ENCODE measurements at regions not wholly inside any gene's neighbourhood (a gene's known extent, or its start where the extent isn't known, plus 50 kb on each side); places are given as distances from the start of the nearest gene placed in this dataset.
A peak's percentile ranks its signal among the peaks of the same experiment; 100 is the strongest.
"Not testable (repeated sequence)": the region's sequence is repeated elsewhere in the genome, so short reads cannot be mapped to it uniquely, and the experiment has no call there.

GRCh38 chr3:163605915-163606314, 1472.4 kb downstream of the SI start:
- DNase-seq = peak; percentile 2

- DNase-seq = no peak
Measured at GRCh38 chr3:163601426-163601825, 1476.9 kb downstream of the SI start.

GRCh38 chr3:163587342-163587741, 1491.0 kb downstream of the SI start:
- no peak for DNase-seq

- no peak for DNase-seq
Measured at GRCh38 chr3:163582967-163583366, 1495.3 kb downstream of the SI start.

- no peak for DNase-seq
Measured at GRCh38 chr3:163577271-163577670, 1501.0 kb downstream of the SI start.

GRCh38 chr3:163576314-163576713, 1502.0 kb downstream of the SI start:
- DNase-seq = no peak

GRCh38 chr3:163573324-163573723, 1505.0 kb downstream of the SI start:
- DNase-seq = no peak

GRCh38 chr3:163572856-163573255, 1505.4 kb downstream of the SI start:
- DNase-seq = no peak

- DNase-seq = no peak
Measured at GRCh38 chr3:163563485-163563884, 1514.8 kb downstream of the SI start.

- DNase-seq = no peak
Measured at GRCh38 chr3:163562625-163563024, 1515.7 kb downstream of the SI start.

- DNase-seq = no peak
Measured at GRCh38 chr3:163561151-163561550, 1517.1 kb downstream of the SI start.

- no peak for DNase-seq
Measured at GRCh38 chr3:163560459-163560858, 1517.8 kb downstream of the SI start.

GRCh38 chr3:163556813-163557523, 1521.3 kb downstream of the SI start:
- DNase-seq = no peak

GRCh38 chr3:163555918-163556317, 1522.4 kb downstream of the SI start:
- no peak for DNase-seq

GRCh38 chr3:163552659-163552966, 1525.7 kb downstream of the SI start:
- no peak for DNase-seq

- DNase-seq = not testable (repeated sequence)
Measured at GRCh38 chr3:163551915-163552658, 1526.2 kb downstream of the SI start.

- DNase-seq = no peak
Measured at GRCh38 chr3:163548015-163548414, 1530.3 kb downstream of the SI start.

- DNase-seq = no peak
Measured at GRCh38 chr3:163547014-163547685, 1531.1 kb downstream of the SI start.

GRCh38 chr3:163543662-163544061, 1534.6 kb downstream of the SI start:
- DNase-seq = no peak

GRCh38 chr3:163541629-163542028, 1536.7 kb downstream of the SI start:
- DNase-seq = no peak

GRCh38 chr3:163538387-163538786, 1539.9 kb downstream of the SI start:
- DNase-seq = no peak

- no peak for DNase-seq
Measured at GRCh38 chr3:163533381-163533780, 1544.9 kb downstream of the SI start.

GRCh38 chr3:163523375-163523774, 1554.9 kb downstream of the SI start:
- no peak for DNase-seq

- no peak for DNase-seq
Measured at GRCh38 chr3:163521261-163521660, 1557.0 kb downstream of the SI start.
